ENCODE measurements at regions not wholly inside any gene's neighbourhood (a gene's known extent, or its start where the extent isn't known, plus 50 kb on each side); places are given as distances from the start of the nearest gene placed in this dataset.

DNA sequence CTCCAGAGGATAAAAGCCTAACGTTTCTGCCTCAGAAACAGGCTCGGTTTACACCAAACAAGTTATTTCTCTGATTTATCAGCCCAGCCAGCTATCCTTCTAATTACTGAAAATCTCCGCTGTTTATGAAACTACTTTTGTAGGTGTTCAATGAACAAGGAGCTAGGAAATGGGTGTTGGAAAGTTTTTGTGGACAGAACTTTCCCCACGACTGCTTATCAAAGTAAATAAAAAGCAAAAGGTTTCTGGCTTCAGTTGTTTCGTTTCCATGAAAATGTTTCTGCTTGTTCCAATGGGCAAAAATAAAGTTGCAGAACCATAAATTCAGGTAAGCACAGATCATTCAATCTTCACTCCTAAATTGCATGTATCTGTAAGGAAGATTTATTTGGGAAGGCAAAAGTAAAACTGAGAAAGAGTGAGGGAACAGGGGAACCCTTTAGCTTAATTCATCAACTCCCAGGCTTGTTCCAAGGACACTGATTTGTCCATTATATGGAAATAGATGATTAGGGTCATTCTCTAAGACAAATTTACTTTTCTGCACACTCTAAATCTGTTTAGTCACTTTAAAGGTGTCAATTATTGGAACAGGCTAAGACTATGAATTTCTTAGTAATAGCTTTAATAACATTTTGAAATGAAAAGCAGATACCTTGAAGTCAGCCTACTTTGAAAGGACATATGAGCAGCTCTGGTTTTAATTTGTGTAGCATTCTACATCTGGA is 175.9 kb upstream of the CDKN3 start:
- H3K4me1 ChIP-seq: peaks cover 6 to 21% (median 11%) of the 10 kb centered on the region in 6 donors
- intact Hi-C loops (cut with DNase I; ENCODE audit: low total_unique reads): no loop called here
- H3K27me3 ChIP-seq (replicated peaks in 1 of 7): peaks cover 0 to 72% (median 35%) of the 10 kb centered on the region in 7 donors
- no peak for DNase-seq
- H3K27ac ChIP-seq: no peak overlapping the region
- H3K9me3 ChIP-seq: no peaks in the 10 kb centered on the region
- H3K4me3 ChIP-seq: peak overlapping the region in 3 of 8 donors; percentile 2 to 55 (median 18)
- no peaks in the 10 kb centered on the region for H3K36me3 ChIP-seq
- WGBS, 5 donors: 19 to 26% (median 20%) methylated on average over 5 of the region's 5 CpGs
- TF ChIP-seq POLR2A (IDR thresholded peaks at IDR 0.05): no peak
- TF ChIP-seq, protein P1, sequence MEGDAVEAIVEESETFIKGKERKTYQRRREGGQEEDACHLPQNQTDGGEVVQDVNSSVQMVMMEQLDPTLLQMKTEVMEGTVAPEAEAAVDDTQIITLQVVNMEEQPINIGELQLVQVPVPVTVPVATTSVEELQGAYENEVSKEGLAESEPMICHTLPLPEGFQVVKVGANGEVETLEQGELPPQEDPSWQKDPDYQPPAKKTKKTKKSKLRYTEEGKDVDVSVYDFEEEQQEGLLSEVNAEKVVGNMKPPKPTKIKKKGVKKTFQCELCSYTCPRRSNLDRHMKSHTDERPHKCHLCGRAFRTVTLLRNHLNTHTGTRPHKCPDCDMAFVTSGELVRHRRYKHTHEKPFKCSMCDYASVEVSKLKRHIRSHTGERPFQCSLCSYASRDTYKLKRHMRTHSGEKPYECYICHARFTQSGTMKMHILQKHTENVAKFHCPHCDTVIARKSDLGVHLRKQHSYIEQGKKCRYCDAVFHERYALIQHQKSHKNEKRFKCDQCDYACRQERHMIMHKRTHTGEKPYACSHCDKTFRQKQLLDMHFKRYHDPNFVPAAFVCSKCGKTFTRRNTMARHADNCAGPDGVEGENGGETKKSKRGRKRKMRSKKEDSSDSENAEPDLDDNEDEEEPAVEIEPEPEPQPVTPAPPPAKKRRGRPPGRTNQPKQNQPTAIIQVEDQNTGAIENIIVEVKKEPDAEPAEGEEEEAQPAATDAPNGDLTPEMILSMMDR (IDR thresholded peaks at IDR 0.05 in 8 of 11, conservative IDR thresholded peaks at IDR 0.05 in 3 of 11): no peak
- no peak for TF ChIP-seq POLR2AphosphoS5 (IDR thresholded peaks at IDR 0.05)

DNA sequence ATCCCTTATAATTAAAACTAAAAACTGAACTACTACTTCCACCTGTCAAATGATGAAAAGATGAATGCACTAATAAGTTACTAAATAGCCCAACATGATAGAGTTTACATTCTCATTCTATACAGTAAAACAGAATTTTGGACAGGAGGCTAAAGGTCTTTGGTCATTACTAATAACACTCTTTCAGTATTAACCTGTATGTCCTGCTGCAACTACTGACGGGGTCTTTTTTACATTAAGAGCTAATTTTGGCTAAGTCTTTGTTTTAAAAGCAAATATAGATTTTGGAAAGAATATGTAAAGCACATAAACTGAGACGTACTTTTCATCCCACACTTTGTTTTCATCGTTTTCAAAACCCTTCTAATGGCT is 175.4 kb upstream of the CDKN3 start:
- no peaks in the 10 kb centered on the region for H3K36me3 ChIP-seq
- WGBS, 5 donors: 47 to 61% (median 52%) methylated on average over 3 of the region's 3 CpGs
- no peak overlapping the region for H3K4me3 ChIP-seq
- H3K27me3 ChIP-seq (replicated peaks in 1 of 7): peaks cover 0 to 72% (median 35%) of the 10 kb centered on the region in 7 donors
- H3K9me3 ChIP-seq: no peaks in the 10 kb centered on the region
- no peak overlapping the region for H3K27ac ChIP-seq
- no peak for TF ChIP-seq POLR2A (IDR thresholded peaks at IDR 0.05)
- no peak for TF ChIP-seq POLR2AphosphoS5 (IDR thresholded peaks at IDR 0.05)
- TF ChIP-seq, protein P1 (IDR thresholded peaks at IDR 0.05 in 8 of 11, conservative IDR thresholded peaks at IDR 0.05 in 3 of 11): no peak
- H3K4me1 ChIP-seq: peaks cover 6 to 21% (median 11%) of the 10 kb centered on the region in 6 donors
- intact Hi-C loops (cut with DNase I; ENCODE audit: low total_unique reads): no loop called here
- DNase-seq: no peak

DNA sequence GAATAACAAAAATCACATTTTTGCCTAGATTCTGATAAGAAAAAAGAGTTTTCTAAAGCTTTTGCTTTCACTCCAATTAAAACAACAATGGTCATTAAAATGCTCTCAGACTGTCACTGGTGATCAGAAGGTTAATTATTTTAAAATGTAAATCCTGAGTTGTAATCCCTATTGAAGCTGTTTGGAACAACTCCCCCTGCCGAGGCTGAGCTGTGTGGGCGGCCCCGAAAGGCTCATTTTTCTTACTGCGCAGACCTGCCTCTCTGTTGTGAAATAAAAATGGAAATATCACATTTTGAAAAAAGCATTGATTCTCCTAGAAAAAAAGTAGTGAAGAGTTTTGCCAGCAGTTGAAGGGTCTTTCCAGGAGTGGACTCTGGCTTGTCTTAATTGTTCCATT is 174.8 kb upstream of the CDKN3 start:
- 69 to 83% (median 77%) methylated on average over 4 of the region's 4 CpGs for WGBS, 5 donors
- Histone ChIP-seq H3K36me3 (no peaks in the 10 kb centered on the region), H3K9me3 (no peaks in the 10 kb centered on the region), H3K27me3 (replicated peaks in 1 of 7) (peaks cover 0 to 72% (median 35%) of the 10 kb centered on the region in 7 donors), H3K4me3 (no peak overlapping the region), H3K27ac (no peak overlapping the region), H3K4me1 (peaks cover 6 to 21% (median 11%) of the 10 kb centered on the region in 6 donors)
- no peak for DNase-seq
- intact Hi-C loops (cut with DNase I; ENCODE audit: low total_unique reads): no loop called here
- TF ChIP-seq POLR2AphosphoS5 (IDR thresholded peaks at IDR 0.05): no peak
- no peak for TF ChIP-seq POLR2A (IDR thresholded peaks at IDR 0.05)
- TF ChIP-seq, protein P1 (IDR thresholded peaks at IDR 0.05 in 8 of 11, conservative IDR thresholded peaks at IDR 0.05 in 3 of 11): no peak

DNA sequence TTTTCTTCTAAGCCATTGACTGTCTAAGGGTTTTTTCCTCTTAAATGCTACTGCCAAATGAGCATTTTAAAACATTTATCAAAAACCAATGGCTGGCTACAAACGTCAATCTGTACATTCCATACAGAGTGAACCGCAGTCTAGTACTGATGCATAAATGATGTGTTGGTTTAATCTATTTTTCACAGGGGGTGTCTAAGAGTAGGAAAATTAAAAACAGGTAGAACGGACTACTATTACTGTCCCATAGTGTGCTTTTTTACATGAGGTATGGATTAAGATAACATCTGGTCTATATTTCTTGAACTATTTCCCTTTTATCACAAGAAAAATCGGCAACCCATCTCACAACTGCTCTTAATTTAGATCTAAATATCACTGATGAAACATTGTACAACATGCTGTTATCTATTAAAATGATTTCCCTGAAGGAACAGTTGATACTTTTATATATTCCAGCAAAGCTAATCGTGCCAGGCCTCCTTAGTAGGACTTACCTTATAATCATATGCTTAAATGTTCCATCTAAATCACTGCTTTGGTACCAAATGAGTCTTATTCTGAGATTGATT is 172.9 kb upstream of the CDKN3 start:
- Histone ChIP-seq H3K4me3 (no peak overlapping the region), H3K9me3 (no peaks in the 10 kb centered on the region), H3K27ac (no peak overlapping the region), H3K36me3 (no peaks in the 10 kb centered on the region), H3K4me1 (peaks cover 6 to 21% (median 11%) of the 10 kb centered on the region in 6 donors), H3K27me3 (replicated peaks in 1 of 7) (peaks cover 0 to 59% (median 30%) of the 10 kb centered on the region in 7 donors)
- TF ChIP-seq, protein P1 (IDR thresholded peaks at IDR 0.05 in 8 of 11, conservative IDR thresholded peaks at IDR 0.05 in 3 of 11): no peak
- TF ChIP-seq POLR2A (IDR thresholded peaks at IDR 0.05) (no peak), POLR2AphosphoS5 (IDR thresholded peaks at IDR 0.05) (no peak)
- DNase-seq: no peak
- intact Hi-C loops (cut with DNase I; ENCODE audit: low total_unique reads): no loop called here
- 75 to 83% (median 76%) methylated on average over 5 of the region's 5 CpGs for WGBS, 5 donors

All from spleen (tissue), 11 donors.